Endothelial cell of umbilical vein (primary cell): ENCODE measurements at regions not wholly inside any gene's neighbourhood (a gene's known extent, or its start where the extent isn't known, plus 50 kb on each side); places are given as distances from the start of the nearest gene placed in this dataset.

Source experiments
- BruUV-seq: library from RNA; stranded (reverse); fragments of 400-500 nt; replicated peaks from 2 replicates; lab custom pipeline; 2021; lab: Mats Ljungman, UMichigan
- CTCF ChIA-PET: fragments of 300-600, 350-600 bp; sonication (Branson Sonifier 250); formaldehyde crosslinking; loops from one replicate; lab custom pipeline; 2021; ENCODE audit warnings: antibody characterized with exemption, inconsistent platforms; lab: Charles Lee
- POLR2A ChIA-PET: fragments of 300-600, 350-600 bp; sonication (Branson Sonifier 250); formaldehyde crosslinking; loops from one replicate; lab custom pipeline; 2021; ENCODE audit warnings: antibody characterized with exemption, inconsistent platforms; lab: Charles Lee
- DNase-seq: peaks from one replicate; pipeline ENCODE4 v3.0.0-alpha.2; 2011; ENCODE audit warnings: low read depth, low spot score
- FAIRE-seq: peaks from 2 replicates; lab custom pipeline; 2011; peaks lifted over from hg19 to GRCh38; lab: Jason Lieb, UNC
- H2AFZ ChIP-seq: 2 replicates; pipeline ENCODE4 v1.6.0; 2012; ENCODE audit warnings: low read depth, low read length, control low read depth, inconsistent platforms
- H3K27ac ChIP-seq: 2 replicates; pipeline ENCODE4 v1.5.1; 2011; ENCODE audit warnings: low read depth, mild to moderate bottlenecking, control low read depth, low read length, moderate library complexity; ENCODE audit not compliant: insufficient read depth
- H3K27me3 ChIP-seq, 2 experiments: 2 replicates each; pipeline versions ENCODE4 v1.6.0 to v1.6.1; 2011; ENCODE audit warnings: low read length in 2 of 2, mixed read lengths in 1 of 2; ENCODE audit not compliant: control insufficient read depth in 2 of 2, insufficient read depth in 2 of 2
- H3K36me3 ChIP-seq, 2 experiments: 2 replicates in 1 of 2; 3 replicates in 1 of 2; pipeline ENCODE4 v1.5.1; 2011; ENCODE audit warnings: low read length in 2 of 2, mild to moderate bottlenecking in 1 of 2, moderate library complexity in 1 of 2; ENCODE audit not compliant: control insufficient read depth in 2 of 2, insufficient read depth in 2 of 2; ENCODE audit errors: extremely low read depth in 1 of 2
- H3K4me1 ChIP-seq: 3 replicates; pipeline ENCODE4 v1.5.1; 2011; ENCODE audit warnings: mild to moderate bottlenecking, low read length; ENCODE audit not compliant: control insufficient read depth, insufficient read depth; ENCODE audit errors: extremely low read depth
- H3K4me2 ChIP-seq: 2 replicates; pipeline ENCODE4 v1.6.1; 2011; ENCODE audit warnings: low read length, control low read depth, mixed read lengths; ENCODE audit not compliant: insufficient read depth
- H3K4me3 ChIP-seq, 3 experiments: fragments of 200-600 bp in 1 of 3; sonication (generic), shearing (Covaris generic) in 1 of 3; replicated peaks in 1 of 3; 2 replicates each; pipeline ENCODE4 v1.5.1; 2011 to 2016; ENCODE audit warnings: control low read depth in 3 of 3, low read length in 3 of 3, mild to moderate bottlenecking in 2 of 3, inconsistent platforms in 1 of 3, low read depth in 1 of 3, moderate library complexity in 1 of 3; ENCODE audit not compliant: insufficient read depth in 1 of 3
- H3K79me2 ChIP-seq: 2 replicates; pipeline ENCODE4 v1.6.0; 2012; ENCODE audit warnings: low read length, inconsistent platforms; ENCODE audit not compliant: control insufficient read depth, insufficient read depth
- H3K9ac ChIP-seq: replicated peaks from 2 replicates; pipeline ENCODE3; 2011; ENCODE audit warnings: low read length, control low read depth; ENCODE audit not compliant: insufficient read depth; ENCODE audit errors: extremely low read depth
- H3K9me1 ChIP-seq: replicated peaks from 3 replicates; pipeline ENCODE4 v1.6.0; 2011; ENCODE audit warnings: mild to moderate bottlenecking, low read length; ENCODE audit not compliant: control insufficient read depth, insufficient read depth; ENCODE audit errors: extremely low read depth
- H3K9me3 ChIP-seq: replicated peaks from 2 replicates; pipeline ENCODE4 v1.5.1; 2012; ENCODE audit warnings: low read length, inconsistent platforms; ENCODE audit not compliant: control insufficient read depth, insufficient read depth
- H4K20me1 ChIP-seq: replicated peaks from 2 replicates; pipeline ENCODE3; 2011; ENCODE audit warnings: mild to moderate bottlenecking, low read length; ENCODE audit not compliant: control insufficient read depth, insufficient read depth; ENCODE audit errors: extremely low read depth
- EZH2 ChIP-seq: IDR thresholded peaks from 2 replicates; pipeline ENCODE4 v1.6.1; 2012; ENCODE audit warnings: borderline replicate concordance, low read depth, mild to moderate bottlenecking, moderate library complexity, low read length, inconsistent platforms; ENCODE audit not compliant: severe bottlenecking
- FOS ChIP-seq: IDR thresholded peaks from 2 replicates; pipeline ENCODE4 v1.6.1; 2011; ENCODE audit warnings: mild to moderate bottlenecking, low read length, moderate library complexity, borderline replicate concordance; ENCODE audit not compliant: insufficient read depth
- GATA2 ChIP-seq: IDR thresholded peaks from 2 replicates; pipeline ENCODE4 v1.7.0; 2011; ENCODE audit warnings: low read depth, mild to moderate bottlenecking, moderate library complexity, mixed read lengths, low read length; ENCODE audit not compliant: insufficient read length, insufficient read depth
- JUN ChIP-seq: IDR thresholded peaks from 2 replicates; pipeline ENCODE4 v1.6.1; 2011; ENCODE audit warnings: borderline replicate concordance, low read depth; ENCODE audit not compliant: insufficient read length, insufficient read depth
- MYC ChIP-seq: IDR thresholded peaks from one replicate; pipeline ENCODE4 v1.6.1; 2011; ENCODE audit warnings: mild to moderate bottlenecking, low read depth, low read length
- POLR2A ChIP-seq: IDR thresholded peaks from 2 replicates; pipeline ENCODE4 v1.6.1; 2012; ENCODE audit warnings: low read depth, mild to moderate bottlenecking, control low read depth, low read length
- POLR2AphosphoS5 ChIP-seq: IDR thresholded peaks from 2 replicates; pipeline ENCODE4 v1.6.1; 2012; ENCODE audit warnings: low read depth, mild to moderate bottlenecking, control low read depth, low read length, moderate library complexity; ENCODE audit not compliant: insufficient read depth
- dilution Hi-C: fragments of 300-500 bp; cut with MboI; formaldehyde crosslinking; loops from one replicate; pipeline ENCODE4 v1.15.0; 2019; ENCODE audit warnings: low sequenced_read_pairs; ENCODE audit not compliant: extremely low pct_ligation_motif_present
- intact Hi-C: fragments of 100-400 bp; cut with micrococcal nuclease; formaldehyde crosslinking; loops from one replicate; pipeline ENCODE4 v1.10.0; 2022
- TF ChIP-seq, protein P1 (sequence below), 2 donors: IDR thresholded peaks; 1 replicate in 1 of 2; 2 replicates in 1 of 2; pipeline ENCODE4 v1.5.1; 2011; ENCODE audit warnings: low read length in 2 of 2, mild to moderate bottlenecking in 2 of 2, moderate library complexity in 2 of 2, control low read depth in 1 of 2, inconsistent platforms in 1 of 2, low read depth in 1 of 2; ENCODE audit not compliant: insufficient read depth in 1 of 2; ENCODE audit errors: extremely low read depth in 1 of 2
- TF ChIP-seq, protein P2 (sequence below): IDR thresholded peaks from 2 replicates; pipeline ENCODE4 v1.6.1; 2011; ENCODE audit not compliant: insufficient read depth, insufficient read length

DNA sequence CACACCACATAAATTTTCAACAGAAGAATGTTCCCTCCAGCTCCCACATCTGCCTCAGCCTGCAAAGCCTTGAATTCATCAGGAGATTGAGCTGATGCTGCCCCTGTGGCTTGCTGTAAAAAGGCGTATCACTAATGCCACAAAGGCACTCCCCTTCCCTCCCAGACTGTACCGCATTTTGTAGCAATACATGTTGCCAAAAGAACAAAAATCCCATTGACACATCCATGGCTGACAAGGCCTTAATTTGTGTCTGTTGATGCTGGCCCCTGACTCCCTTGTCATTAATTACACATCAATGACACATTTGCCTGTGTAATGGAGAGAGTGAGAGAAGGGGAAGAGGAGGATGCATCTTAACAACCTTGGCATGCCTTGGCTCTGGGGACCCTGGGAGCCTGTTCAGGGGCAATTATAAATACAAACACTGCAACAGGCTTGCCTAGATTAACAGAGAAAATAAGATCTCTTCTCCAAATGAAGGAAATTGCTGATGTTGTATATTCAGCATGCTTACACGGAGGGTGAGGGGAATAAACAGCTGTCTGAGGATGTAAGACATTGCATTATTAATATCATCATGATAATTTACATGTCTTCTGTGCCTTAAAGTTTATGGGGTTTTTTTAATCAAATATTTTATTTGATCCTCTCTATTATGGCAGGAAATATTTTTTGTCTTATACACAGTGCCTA, 264.0 kb downstream of the SUCLG1 start:
- Histone ChIP-seq H3K4me1 (no peaks in the 10 kb centered on the region), H3K4me3 (no peak overlapping the region), H3K9me1 (no peaks in the 10 kb centered on the region), H3K27me3 (no peaks in the 10 kb centered on the region), H3K79me2 (no peaks in the 10 kb centered on the region), H3K36me3 (no peaks in the 10 kb centered on the region), H4K20me1 (no peaks in the 10 kb centered on the region), H3K9ac (no peak overlapping the region), H3K4me2 (no peak overlapping the region), H3K27ac (no peak overlapping the region), H3K9me3 (peaks cover 3% of the 10 kb centered on the region), H2AFZ (no peak overlapping the region)
- no peak for DNase-seq
- TF ChIP-seq, protein P1, sequence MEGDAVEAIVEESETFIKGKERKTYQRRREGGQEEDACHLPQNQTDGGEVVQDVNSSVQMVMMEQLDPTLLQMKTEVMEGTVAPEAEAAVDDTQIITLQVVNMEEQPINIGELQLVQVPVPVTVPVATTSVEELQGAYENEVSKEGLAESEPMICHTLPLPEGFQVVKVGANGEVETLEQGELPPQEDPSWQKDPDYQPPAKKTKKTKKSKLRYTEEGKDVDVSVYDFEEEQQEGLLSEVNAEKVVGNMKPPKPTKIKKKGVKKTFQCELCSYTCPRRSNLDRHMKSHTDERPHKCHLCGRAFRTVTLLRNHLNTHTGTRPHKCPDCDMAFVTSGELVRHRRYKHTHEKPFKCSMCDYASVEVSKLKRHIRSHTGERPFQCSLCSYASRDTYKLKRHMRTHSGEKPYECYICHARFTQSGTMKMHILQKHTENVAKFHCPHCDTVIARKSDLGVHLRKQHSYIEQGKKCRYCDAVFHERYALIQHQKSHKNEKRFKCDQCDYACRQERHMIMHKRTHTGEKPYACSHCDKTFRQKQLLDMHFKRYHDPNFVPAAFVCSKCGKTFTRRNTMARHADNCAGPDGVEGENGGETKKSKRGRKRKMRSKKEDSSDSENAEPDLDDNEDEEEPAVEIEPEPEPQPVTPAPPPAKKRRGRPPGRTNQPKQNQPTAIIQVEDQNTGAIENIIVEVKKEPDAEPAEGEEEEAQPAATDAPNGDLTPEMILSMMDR (IDR thresholded peaks at IDR 0.05; ENCODE audit: extremely low read depth in 1 of 2, insufficient read depth in 1 of 2, low read depth in 1 of 2, low read length in 2 of 2) = no peak
- TF ChIP-seq FOS = no peak
- TF ChIP-seq, protein P2, sequence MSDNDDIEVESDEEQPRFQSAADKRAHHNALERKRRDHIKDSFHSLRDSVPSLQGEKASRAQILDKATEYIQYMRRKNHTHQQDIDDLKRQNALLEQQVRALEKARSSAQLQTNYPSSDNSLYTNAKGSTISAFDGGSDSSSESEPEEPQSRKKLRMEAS = no peak
- no peak for TF ChIP-seq MYC
- no peak for TF ChIP-seq POLR2AphosphoS5
- TF ChIP-seq JUN = no peak
- no peak for TF ChIP-seq POLR2A
- TF ChIP-seq EZH2 = no peak
- no peak for TF ChIP-seq GATA2
- no peak for FAIRE-seq
- ChIA-PET CTCF (no interaction called here), POLR2A (no interaction called here)
- dilution Hi-C loops (no loop called here), intact Hi-C loops (no loop called here)
- no TSS peak for BruUV-seq
